DMS153 treated with DMSO at 0.1 percent for 48 hours (cell line): ENCODE measurements at regions not wholly inside any gene's neighbourhood (a gene's known extent, or its start where the extent isn't known, plus 50 kb on each side); places are given as distances from the start of the nearest gene placed in this dataset.

Experiments used
- DNase-seq: peaks from one replicate; lab custom pipeline; 2025; ENCODE audit not compliant: unreplicated experiment; lab: John Stamatoyannopoulos, UW

- DNase-seq: no peak
Measured at GRCh38 chr12:100738086-100738485, 56.5 kb upstream of the ANO4 start.

- DNase-seq: peak; percentile 18
Measured at GRCh38 chr12:100741084-100741711, 53.4 kb upstream of the ANO4 start.

- DNase-seq: no peak
Measured at GRCh38 chr12:100743060-100743459, 51.5 kb upstream of the ANO4 start.
